ENCODE measurements at regions not wholly inside any gene's neighbourhood (a gene's known extent, or its start where the extent isn't known, plus 50 kb on each side); places are given as distances from the start of the nearest gene placed in this dataset.
"Not testable (repeated sequence)": the region's sequence is repeated elsewhere in the genome, so short reads cannot be mapped to it uniquely, and the experiment has no call there.

DNA sequence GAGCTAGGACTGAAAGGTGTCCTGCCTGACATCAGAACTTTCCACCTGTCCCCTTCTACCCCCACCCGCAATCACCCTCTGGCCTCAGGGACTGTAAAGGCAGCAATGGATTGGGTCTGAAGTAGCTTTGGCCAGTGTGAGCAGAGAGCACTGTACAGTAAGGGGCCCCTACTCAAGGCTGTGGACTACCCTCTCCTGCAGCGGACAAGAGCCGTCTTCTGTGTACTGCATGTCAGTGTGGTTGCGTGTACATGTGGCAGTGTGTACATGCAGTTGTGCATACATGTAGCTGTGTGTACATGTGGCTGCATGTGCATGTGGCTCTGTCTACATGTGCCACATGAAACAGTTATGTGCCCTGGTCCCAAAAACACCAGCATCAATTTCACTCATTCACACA, 205.9 kb upstream of the LINGO1 start:
- DNase-seq = no peak

DNA sequence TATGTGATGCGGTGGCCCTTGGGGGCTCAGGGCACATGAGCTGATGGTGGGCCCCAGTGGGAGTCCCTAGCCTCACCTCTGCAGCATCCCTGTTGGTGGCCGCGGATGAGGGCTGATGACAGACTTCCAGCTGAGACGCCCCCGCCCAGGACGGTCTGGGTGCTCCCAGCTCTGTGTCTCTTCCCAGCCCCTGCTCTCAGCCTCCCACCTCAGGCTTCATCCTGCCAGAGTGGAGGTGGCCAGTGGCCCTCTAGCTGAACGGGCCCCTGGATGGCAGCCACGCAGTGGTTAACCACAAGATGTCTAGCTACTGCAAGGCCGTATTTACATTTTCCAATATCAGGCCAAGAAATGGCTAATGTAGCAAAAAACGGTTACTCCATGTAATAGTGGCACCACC, 205.3 kb upstream of the LINGO1 start:
- no peak for DNase-seq

DNA sequence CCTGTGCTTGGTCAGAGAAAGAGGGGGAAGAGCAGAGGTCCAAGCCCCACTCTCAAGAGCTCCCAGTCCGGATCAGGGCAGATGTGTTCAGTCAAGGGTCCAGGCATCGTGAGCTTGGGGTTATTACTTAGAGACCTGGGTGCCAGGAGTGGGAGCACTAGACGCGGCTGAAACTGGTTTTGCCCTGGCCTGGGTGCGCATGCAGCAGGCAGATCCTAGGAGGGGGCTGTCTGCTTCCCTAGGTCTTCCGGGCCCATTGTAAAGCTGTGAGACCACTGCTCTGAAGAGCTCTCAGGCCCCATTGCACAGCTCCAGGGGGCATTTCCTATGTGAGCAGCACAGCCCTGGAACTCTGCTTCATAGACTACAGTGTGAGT, 204.9 kb upstream of the LINGO1 start:
- no peak for DNase-seq

DNA sequence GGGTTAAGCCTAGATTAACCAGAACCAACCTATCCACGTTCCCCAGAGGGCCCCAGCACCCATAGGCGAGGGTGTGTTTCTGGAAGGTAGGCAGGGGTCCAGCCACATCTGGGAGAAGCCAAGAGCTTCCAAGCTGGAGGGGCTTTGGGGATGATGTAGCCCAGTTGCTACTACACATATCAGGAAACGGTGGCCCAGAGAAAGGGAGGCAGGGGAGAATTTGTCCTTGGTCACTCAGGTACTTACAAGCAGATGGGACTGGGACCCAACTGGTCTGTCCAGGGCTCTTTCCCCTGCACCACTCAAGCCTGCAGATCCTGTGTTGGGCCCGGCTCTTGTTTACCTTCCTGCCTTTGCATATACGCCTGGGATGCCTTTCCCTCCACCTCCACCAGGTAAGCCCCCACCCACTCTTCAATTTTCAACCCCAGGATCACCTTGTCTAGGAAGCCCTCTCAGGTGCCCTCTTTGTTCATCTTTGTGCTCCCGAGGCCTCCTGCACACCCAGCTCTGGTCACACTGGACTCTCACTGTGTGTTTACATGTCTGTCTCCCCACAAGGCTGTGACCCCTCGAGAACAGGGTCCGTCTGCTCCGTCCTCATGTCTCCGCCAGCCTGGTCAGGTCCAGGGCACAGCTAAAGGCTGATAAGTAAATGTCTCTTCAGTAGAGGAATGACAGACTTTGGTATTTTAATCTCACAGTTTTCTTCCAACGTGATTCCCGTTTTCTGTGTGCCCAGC, 204.4 kb upstream of the LINGO1 start:
- no peak for DNase-seq

DNA sequence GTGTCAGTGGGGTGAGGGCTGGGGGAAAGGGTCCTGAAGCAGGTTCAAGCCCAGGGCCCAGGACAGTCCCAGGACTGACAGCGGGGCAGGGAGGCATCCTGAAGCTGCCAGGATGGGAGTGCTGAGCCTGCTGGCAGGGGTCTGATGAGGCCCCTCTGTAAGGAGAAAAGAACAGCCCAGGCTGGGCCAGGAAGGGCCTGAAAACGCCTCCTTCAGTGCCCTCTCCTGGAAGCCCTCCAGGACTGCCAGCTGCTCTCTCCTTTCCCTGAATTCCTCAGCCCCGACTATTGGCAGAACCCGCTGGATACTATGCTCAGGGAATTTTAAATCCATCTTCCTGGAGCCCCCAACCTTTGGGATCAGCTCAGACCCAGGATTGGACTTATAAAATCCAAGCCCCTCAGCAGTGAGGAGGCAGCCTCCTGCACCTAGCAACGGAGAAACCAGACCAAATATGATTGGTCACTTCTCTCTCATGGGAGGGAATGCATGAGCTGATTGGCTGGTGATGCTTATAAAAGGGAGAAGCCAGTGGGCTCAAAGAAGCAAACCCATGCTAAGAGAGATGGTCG, 203.5 kb upstream of the LINGO1 start:
- no peak for DNase-seq

DNA sequence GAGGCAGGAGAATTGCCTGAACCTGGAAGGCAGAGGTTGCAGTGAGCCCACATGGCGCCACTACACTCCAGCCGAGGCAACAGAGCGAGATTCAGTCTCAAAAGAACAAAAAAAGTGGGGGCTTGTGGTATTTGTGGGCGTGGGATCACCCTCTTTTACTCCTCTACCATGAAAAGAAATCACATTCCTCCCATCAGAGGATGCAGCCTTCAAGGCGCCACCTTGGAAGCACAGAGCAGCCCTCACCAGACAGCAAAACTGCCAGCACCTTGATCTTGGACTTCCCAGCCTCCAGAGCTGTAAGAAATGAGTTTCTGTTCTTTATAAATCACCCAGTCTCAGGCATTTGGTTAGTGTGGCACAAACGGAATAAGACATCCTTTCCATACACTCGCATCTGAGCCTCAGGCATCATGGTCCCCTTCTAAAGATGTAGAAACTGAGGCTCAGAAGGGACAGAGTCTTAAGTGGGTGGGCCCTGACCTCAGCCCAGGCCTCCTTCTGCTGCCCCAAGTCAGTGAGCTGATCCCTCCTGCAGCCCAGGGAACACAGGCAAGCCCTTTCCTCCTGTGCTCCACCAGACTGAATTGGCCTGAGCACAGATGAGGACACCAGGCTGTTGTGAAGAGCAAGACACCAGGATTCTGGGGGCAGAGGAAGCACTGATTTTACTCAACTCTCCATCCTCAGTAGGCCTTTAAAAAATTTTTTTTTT, 201.7 kb upstream of the LINGO1 start:
- DNase-seq = no peak

DNA sequence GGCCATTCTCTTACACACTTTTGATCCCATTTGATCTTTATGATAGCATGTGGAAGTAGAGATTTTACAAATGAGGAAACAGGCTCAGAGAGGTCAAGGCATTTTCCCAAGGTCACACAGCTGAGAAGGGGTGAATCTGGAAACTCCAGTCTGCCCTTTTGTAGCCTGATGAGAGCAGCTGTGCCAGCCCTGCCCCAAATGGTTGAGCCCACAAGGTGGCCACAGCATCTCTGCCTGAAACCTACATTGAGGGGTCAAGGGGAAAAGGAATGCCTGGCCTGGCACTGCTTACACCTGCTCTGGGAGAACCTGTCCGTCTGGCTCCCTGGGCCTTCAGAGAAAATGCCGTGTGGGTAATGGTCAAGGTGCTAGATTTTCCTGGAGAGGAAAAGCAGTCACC, 200.2 kb upstream of the LINGO1 start:
- no peak for DNase-seq

DNA sequence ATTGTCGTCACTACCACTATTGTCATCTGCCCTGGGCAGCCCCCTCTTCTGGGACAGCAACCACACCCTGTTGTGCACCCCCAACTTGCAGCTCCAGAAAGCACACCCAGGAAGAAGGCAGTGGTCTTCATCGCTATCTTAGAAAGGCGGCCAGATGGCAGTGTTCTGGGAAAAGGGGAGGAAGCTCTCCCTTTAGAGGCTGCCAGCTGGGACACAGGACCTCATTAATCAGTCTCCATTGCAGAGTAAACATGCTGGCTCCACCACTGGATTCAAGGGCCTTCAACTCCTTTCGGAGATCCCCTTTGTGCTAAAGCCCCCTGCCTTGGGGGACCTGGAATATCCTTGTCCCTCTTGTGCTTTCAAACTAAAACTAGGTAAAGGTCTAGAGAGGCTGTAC, 199.3 kb upstream of the LINGO1 start:
- no peak for DNase-seq

DNA sequence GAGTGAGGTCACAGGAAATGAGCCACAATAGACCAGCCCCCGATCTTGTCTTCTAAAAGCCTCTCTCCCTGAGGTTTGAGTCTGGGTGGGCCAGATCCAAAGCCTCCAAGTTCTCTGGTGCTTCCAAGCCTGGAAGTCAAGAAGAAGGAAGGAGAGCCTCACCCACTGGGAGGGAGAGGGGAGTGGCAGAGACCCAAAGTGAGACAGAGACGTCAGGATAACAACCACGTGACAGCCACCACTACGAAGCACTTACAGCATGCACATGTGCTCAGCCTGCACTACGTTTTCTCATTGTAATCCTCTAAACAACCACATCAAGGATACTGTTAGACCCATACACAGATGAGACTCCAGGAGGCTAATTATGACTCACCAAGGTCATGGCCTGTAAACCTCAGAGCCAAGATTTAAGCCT, 197.3 kb upstream of the LINGO1 start:
- DNase-seq = no peak

DNA sequence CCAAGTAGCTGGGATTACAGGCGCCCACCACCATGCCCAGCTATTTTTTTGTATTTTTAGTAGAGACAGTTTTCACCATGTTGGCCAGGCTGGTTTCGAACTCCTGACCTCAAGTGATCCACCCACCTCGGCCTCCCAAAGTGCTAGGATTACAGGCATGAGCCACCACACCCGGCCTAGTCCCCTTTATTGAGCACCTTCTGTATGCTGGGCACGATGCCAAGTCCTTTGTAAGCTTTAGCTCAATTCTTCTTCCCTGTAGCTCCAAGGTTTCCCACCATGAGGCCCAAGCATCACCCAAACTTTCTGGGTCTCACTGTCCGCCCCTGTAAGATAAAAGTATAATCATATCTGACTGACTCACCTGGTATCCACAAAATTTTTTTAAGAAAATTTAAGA, 196.6 kb upstream of the LINGO1 start:
- DNase-seq = not testable (repeated sequence)

DNA sequence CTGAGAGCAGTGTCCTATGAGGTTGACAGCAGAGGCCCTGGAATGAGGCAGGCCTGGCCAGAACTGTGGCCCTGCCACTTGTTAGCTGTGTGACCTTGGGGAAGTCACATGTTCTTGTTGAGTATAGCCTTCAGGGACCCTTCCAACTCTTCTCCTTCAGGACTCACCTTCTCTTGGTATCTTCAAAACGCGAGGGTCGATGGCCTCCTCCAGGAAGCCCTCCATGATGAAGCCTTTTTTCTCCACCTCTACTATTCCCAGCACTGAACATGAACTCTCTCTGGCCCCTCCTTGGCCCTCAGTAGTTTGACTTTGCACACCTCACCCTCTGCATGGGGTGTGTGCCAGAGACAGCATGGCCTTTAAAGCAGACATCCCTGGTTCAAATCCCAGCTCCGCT, 195.1 kb upstream of the LINGO1 start:
- DNase-seq = no peak

DNA sequence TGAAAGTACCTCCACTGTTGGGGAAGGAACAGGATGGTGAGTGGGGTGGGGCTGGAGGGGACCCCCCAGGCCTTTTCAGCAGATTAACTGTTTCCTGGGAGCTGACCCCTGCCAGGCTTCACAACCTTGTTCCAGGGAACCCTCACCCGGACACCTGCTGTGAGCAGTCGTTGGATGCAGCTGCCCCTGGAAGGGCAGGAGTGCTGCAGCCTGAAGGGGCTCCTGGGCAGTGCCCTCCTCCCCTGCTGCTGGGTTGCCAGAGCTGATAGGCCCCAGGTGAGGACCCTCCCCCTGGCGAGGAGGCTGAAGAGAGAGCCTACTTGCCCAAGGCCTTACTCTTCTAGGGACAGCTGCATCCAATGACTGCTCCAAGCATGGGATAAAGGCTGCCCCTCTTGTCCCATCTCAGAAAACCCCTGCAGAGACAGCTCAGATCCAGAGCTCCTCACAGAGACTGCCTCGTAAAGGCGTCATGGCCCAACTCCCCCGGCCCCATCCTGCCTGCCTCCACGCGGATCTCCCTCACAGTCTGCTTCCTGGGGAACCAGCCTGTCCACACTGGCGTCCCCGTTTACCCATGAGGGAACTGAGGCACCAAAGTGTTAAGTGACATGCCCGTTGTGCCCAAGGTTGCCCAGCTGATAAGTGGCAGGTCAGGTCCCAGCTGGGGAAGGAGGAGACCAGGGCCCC, 193.4 kb upstream of the LINGO1 start:
- no peak for DNase-seq

DNA sequence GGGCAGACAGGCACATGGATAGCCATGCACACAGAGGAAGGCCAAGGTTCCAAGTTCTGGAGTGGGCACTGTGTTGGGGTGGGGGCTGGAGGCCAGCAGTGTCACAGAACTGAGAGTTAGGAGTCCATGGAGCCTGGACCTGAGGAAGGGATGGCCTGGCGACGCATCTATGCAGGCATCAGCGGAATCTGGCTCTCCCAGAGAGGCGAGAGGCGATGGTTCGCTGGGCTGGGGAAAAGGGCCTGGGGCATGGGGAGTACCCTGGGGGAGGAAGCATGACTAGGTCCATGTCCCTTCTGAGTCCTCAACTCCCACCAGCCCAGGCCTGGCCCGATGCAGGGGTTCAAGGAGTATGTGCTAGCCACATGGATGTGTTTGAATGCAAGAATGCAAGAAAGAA, 192.8 kb upstream of the LINGO1 start:
- DNase-seq = no peak

DNA sequence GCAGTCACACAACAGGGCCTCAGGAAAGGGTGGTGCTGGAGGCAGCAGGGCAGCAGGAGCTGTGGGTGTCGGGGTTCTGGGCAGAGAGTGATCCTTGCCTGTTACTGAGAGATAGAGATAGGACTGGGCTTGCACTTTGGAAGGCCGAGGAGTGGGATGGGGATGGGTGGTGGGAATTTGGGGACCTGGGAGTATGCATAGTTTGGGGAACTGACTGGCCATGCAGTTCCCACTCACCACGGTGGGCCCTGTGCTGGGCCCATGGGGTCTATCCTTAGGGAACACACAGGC, 192.5 kb upstream of the LINGO1 start:
- no peak for DNase-seq

DNA sequence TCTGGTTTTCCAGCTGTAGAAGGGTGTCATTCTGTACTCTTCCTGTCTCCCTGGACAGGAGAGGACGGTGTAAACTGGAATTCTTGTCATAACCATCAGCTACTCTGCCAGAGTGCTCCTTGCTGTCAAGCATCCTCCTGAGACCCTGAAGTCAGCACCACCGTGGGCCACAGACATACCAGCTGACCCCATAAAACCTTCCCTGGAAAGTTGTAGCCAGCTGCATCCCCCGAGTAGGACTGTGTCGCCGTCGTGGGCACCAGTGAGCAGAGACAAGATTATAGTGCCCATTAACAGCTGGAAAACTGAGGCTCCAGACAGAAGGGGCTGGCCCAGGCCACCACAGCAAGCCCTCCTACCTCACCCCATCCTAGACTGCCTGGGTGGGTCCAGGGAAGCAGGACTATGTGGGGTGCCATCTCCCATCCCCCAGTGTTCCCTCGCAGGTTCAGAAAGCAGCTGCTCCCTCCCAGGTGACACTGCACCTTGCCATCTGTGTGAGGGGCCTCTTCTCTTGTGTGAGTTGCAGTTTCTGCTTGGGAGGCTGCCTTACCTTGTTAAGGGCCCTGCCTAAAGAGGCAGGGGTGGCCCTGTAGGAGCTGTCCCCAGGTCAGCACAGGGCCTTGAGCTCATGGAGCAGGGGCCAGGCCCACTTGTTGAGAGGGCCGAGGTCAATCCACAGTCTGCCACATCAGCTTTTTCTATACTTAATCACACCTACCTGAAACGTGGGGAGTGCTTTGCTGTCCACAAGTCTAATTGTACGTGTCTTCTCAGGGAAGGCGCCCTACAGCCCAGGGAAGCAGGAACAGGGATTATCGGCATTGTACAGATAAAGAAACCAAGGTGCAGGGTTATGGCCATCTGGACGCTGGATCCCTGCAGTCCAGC, 191.9 kb upstream of the LINGO1 start:
- DNase-seq = no peak

DNA sequence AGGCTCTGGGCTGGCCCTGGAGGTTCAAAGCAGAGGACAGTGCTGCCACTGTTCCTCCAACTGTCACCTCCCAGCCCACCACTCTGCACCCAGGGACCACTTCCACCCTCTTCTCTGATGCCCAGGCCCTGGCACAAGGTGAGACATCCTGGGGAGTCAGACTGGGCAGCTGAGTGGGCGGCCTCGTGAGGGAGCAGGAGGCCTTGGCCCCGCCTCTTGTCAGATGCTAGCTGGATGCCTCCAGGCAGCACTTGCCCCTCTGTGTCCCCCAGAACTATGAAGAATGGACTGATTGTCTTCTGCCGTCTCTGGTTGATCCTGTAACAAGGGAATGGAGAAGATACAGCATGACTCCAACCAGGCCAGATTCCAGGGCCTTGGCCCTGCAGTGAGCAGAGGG, 191.0 kb upstream of the LINGO1 start:
- no peak for DNase-seq

DNA sequence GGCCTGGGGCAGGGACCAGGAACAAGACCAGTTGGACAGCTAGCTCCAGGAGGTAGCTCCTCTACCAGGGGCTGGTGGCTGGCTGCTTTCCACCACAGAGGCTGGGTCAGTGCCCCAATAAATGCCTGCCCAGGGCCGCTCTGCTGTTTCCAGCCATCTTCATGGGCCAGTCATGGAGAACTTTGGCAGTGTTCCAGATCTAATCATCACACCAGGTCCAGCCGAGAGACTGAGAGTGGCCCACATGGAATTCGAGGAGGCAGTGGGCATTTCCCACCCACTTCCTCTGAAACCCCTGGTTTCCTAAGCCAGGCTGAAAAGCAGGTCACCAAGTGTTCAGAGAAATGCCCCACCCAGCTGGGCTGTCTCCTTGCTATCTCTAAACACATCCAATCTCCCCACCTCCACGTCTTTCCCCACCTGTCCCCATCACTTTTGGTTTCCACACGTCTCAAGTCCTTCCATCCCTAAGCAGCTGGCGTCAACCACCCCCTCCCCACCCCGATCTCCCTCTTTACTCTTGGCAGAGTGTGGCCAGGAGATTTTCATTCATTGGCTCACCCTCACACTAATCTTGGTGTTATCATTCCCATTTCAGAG, 190.0 kb upstream of the LINGO1 start:
- DNase-seq = no peak

DNA sequence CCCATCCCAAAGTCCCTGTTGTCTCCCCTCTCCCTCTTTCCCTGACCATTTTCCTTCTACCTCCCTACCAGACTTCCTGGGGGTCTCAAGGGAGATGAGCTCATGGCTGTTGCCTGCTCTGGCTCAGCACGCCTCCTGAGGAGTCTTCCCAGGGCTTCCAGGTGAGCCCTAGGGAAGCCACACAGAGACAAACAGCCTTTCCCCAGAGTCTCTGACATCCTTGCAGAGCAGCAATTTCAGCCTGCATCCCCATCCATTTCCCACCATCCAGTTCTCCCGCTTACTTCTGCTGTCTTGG, 189.2 kb upstream of the LINGO1 start:
- DNase-seq = no peak

DNA sequence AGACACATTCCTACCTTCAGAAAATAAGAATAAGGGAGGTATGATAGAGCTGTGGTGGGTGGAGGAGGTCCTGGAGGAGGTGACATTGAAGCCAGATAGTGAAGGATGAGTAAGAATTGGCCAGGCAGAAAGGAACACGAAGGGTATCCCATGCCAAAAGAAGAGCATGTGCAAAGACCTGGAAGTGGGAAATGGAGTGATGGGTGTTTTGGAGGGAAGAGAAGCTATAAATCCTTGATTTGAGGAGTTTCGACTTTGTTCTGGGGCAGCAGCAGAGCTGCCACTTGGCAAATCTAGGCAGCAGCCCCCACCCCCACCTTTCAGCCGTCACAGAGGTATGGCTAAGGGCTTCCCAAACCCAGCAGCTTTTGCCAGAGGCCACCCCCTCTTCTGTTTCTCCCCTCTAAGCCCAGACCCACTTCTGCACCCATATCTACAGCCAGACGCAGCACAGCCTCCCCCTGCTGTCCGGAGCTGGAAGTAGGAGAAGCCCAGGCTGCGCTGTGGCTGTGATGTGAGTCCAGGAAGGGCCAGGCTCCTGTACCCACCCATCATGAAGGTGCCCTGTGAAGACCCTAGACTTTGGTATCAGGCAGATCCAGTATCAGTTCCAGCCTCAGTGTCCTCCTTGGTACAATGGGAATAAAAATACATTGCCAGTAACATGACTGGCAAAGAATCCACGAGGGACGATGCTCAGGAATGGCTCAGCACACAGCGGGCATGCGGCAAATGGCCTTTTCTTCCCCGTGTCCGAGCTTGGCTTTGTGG, 188.7 kb upstream of the LINGO1 start:
- no peak for DNase-seq

DNA sequence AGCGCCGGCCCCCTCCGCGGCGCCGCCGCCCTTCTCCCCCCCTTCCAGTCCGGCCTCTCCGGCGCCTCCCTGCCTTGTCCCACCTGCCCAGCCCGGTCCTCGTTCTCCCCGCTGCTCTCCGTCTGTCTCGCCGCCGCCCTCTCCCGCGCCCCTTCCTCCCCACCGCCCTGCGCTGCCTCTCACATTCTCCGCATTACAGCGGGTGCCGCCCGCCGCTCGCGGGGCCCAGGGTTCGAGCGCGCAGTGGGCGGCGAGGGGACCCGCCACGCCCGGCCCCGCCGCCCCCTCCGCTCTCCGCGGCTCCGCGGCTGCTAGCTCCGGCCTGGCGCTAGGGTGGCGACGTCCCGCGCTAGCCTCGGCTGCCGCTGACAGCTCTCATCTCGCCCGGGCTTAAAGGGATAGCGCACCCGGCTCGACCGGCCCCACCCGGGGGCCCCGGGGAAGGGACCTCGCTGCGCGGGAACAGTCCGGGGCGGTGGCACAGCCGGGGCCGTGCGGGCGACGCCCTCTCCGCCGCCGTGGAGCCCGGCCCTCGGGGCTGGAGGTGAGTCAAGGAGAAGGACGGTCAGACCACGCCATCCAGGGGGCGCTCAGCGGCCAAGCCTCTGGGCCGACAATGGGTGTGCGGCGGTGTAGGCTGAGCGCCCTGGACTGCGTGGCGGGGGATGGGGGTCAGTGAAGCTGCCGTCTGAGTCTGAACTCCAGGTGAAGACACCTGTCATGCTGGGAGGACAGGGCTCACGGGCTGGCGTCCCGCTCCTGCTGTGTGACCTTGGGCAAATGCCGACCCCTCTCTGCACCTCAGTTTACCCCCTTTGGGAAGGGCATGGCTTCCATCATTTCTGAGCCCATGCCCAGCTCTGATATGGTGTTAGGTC, 187.4 kb upstream of the LINGO1 start:
- DNase-seq = no peak
